ENCODE measurements at regions not wholly inside any gene's neighbourhood (a gene's known extent, or its start where the extent isn't known, plus 50 kb on each side); places are given as distances from the start of the nearest gene placed in this dataset.

- TF ChIP-seq, protein P1, sequence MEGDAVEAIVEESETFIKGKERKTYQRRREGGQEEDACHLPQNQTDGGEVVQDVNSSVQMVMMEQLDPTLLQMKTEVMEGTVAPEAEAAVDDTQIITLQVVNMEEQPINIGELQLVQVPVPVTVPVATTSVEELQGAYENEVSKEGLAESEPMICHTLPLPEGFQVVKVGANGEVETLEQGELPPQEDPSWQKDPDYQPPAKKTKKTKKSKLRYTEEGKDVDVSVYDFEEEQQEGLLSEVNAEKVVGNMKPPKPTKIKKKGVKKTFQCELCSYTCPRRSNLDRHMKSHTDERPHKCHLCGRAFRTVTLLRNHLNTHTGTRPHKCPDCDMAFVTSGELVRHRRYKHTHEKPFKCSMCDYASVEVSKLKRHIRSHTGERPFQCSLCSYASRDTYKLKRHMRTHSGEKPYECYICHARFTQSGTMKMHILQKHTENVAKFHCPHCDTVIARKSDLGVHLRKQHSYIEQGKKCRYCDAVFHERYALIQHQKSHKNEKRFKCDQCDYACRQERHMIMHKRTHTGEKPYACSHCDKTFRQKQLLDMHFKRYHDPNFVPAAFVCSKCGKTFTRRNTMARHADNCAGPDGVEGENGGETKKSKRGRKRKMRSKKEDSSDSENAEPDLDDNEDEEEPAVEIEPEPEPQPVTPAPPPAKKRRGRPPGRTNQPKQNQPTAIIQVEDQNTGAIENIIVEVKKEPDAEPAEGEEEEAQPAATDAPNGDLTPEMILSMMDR (IDR thresholded peaks at IDR 0.05) = peak in 1 of 4 experiments; percentile 9
- no peak for TF ChIP-seq POLR2A (IDR thresholded peaks at IDR 0.05)
- no peaks in the 10 kb centered on the region for H3K36me3 ChIP-seq
Measured at GRCh38 chr2:217625557-217626169, 377.1 kb downstream of the TNS1 start.

DNA sequence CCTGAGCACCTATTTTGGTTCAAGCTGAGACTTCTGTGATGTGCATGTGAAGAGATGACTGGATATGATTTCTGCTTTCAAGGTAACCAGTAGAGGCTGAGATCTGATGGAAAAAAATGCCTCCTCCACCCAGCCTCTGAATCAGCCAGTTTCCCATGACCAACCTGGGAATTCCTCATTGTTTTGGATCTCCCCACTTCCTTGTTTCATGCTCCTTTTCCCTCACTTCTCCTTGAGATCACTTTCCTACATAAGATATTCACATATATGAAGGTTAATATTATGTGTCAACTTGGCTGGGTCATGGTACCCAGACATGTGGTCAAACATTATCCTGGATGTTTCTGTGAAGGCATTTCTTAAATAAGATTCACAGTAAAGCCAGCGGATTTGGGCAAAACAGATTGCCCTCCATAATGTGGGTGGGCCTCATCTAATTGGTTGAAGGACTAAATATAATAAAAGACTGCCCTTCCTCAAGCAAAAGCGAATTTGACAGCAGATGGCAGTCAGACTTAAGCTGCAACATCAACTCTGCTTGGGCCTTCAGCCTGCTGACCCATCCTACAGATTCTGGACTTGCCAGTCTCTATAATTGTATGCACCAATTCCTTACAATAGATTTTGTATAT lies 379.4 kb downstream of the TNS1 start:
- H3K27ac ChIP-seq = peak overlapping the region in 1 of 2 donors; percentile 61
- H3K4me1 ChIP-seq = peaks cover 0 to 6% of the 10 kb centered on the region in 2 donors
- H3K4me3 ChIP-seq = no peak overlapping the region
- H3K9me3 ChIP-seq = no peaks in the 10 kb centered on the region
- no peak for DNase-seq
- TF ChIP-seq, protein P1 (IDR thresholded peaks at IDR 0.05) = no peak
- no peak for TF ChIP-seq POLR2A (IDR thresholded peaks at IDR 0.05)
- no peaks in the 10 kb centered on the region for H3K27me3 ChIP-seq
- no peaks in the 10 kb centered on the region for H3K36me3 ChIP-seq
- intact Hi-C loops (cut with DNase I; ENCODE audit: low total_unique reads) = no loop called here

More at GRCh38 chr2:217625557-217626169, 377.1 kb downstream of the TNS1 start:
- H3K27me3 ChIP-seq = no peaks in the 10 kb centered on the region
- peak; percentile 52 to 72 for DNase-seq
- H3K9me3 ChIP-seq = no peaks in the 10 kb centered on the region
- H3K27ac ChIP-seq = peak overlapping the region; percentile 62 to 63
- intact Hi-C loops (cut with DNase I; ENCODE audit: low total_unique reads) = no loop called here
- H3K4me3 ChIP-seq = no peak overlapping the region
- peaks cover 0 to 6% of the 10 kb centered on the region in 2 donors for H3K4me1 ChIP-seq

DNA sequence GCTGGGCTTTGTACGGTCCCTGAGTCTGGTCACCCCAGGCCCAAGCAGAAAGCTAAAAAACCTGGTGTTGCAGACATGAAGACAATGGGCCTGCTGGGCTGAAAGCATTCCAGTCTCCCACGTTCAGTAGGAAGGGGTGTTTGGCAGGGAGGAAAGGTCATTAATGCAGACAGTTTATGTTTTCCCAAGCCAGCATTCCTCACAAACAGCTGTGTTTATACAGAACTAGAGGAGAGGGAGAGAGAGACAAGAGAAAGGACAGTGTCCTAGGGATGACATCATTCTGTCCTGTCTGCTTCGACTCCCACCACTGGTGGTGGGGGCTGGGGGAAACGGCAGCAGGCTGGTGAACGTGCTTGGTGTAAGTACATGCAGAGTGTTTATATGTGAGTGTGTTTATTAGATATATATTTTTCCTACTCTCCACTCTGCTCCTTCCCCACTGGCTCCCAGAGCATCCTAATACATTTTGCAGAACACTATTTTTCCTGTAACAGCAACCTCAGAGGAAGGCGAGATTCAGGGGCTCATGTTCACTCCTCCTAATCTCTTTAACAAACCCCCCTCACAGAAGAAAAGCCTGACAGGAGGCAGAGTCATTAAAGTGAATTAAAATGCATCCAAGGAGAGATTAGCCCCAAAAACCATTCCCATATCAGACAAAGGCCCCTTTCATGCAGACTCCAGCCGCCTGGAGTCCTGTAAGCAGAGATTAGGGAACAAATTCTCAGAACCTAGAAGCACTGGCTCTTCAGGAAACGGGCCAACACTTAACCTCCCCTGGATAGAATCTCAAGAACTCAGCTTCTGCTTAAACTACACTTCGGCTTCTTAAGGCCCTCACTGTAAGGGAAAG lies 380.4 kb downstream of the TNS1 start:
- peak; percentile 29 to 36 for DNase-seq
- intact Hi-C loops (cut with DNase I; ENCODE audit: low total_unique reads) = no loop called here

DNA sequence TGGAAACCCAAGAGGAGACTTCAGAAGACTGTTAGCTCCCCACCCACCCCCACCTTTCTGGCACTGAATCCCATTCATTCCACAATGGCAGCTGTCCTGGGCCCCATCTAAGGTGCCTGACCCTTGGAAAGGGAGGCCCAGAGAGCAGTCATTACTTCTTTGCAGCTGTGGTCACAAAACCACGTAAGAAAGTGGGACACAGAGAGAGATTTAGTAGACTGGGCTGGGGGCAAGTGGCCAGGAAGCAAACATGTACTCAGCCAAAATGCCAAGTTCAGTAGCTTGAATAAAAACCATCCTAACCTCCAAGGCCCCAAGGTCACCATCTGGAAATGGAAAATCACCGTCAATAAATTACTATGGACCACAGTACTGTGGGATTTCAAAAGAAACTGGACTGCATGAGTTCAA lies 381.4 kb downstream of the TNS1 start:
- Histone ChIP-seq H3K27ac (peak overlapping the region in 1 of 2 donors; percentile 61), H3K27me3 (no peaks in the 10 kb centered on the region), H3K4me3 (no peak overlapping the region), H3K36me3 (no peaks in the 10 kb centered on the region), H3K4me1 (peaks cover 0 to 6% of the 10 kb centered on the region in 2 donors), H3K9me3 (no peaks in the 10 kb centered on the region)
- no peak for TF ChIP-seq POLR2A (IDR thresholded peaks at IDR 0.05)
- TF ChIP-seq, protein P1 (IDR thresholded peaks at IDR 0.05) = no peak
- DNase-seq = peak; percentile 67 to 74
- intact Hi-C loops (cut with DNase I; ENCODE audit: low total_unique reads) = no loop called here

More for the DNA sequence above, 380.4 kb downstream of the TNS1 start:
- no peaks in the 10 kb centered on the region for H3K36me3 ChIP-seq
- H3K9me3 ChIP-seq = no peaks in the 10 kb centered on the region
- H3K4me1 ChIP-seq = peaks cover 0 to 6% of the 10 kb centered on the region in 2 donors
- H3K4me3 ChIP-seq = no peak overlapping the region
- no peak for TF ChIP-seq POLR2A (IDR thresholded peaks at IDR 0.05)
- TF ChIP-seq, protein P1 (IDR thresholded peaks at IDR 0.05) = no peak
- H3K27me3 ChIP-seq = no peaks in the 10 kb centered on the region
- H3K27ac ChIP-seq = peak overlapping the region; percentile 35 to 61

Data from uterus (tissue), 3 donors.